ENCODE measurements at regions not wholly inside any gene's neighbourhood (a gene's known extent, or its start where the extent isn't known, plus 50 kb on each side); places are given as distances from the start of the nearest gene placed in this dataset.

- TF ChIP-seq SPI1 (IDR thresholded peaks at IDR 0.05; ENCODE audit: low read depth, low read length) (no peak), POLR2AphosphoS5 (IDR thresholded peaks at IDR 0.05; ENCODE audit: low read depth, low read length) (no peak), POLR2A (IDR thresholded peaks at IDR 0.05; ENCODE audit: low read depth, low read length) (no peak), TAF1 (IDR thresholded peaks at IDR 0.05; ENCODE audit: low read depth, low read length) (no peak), PAX5 (IDR thresholded peaks at IDR 0.05; ENCODE audit: insufficient read depth, low read length, severe bottlenecking) (no peak), POU2F2 (IDR thresholded peaks at IDR 0.05; ENCODE audit: low read depth, low read length) (no peak)
These were observed 386.9 kb downstream of the CDH26 start for GRCh38 chr20:60345106-60345505.

All from GM12891 (cell line).